HFFc6 (cell line): ENCODE measurements at regions not wholly inside any gene's neighbourhood (a gene's known extent, or its start where the extent isn't known, plus 50 kb on each side); places are given as distances from the start of the nearest gene placed in this dataset.

ENCODE experiments used
- DNase-seq: peaks from one replicate; pipeline ENCODE4 v3.0.0-alpha.2; 2018
- H3K27ac Mint-ChIP-seq: 2 replicates; pipeline ENCODE4 v1.8.0; 2020; ENCODE audit warnings: mild to moderate bottlenecking, mixed read lengths
- H3K27me3 Mint-ChIP-seq: 2 replicates; pipeline ENCODE4 v1.8.0; 2021; ENCODE audit warnings: mild to moderate bottlenecking, moderate library complexity, mixed read lengths; ENCODE audit not compliant: insufficient read depth
- H3K36me3 Mint-ChIP-seq: 2 replicates; pipeline ENCODE4 v1.8.0; 2021; ENCODE audit warnings: low read depth, mixed read lengths
- H3K4me1 Mint-ChIP-seq: 2 replicates; pipeline ENCODE4 v1.8.0; 2020; ENCODE audit warnings: low read depth, mixed read lengths
- H3K4me3 Mint-ChIP-seq: 2 replicates; pipeline ENCODE4 v1.8.0; 2020; ENCODE audit warnings: mild to moderate bottlenecking, moderate library complexity, mixed read lengths
- H3K9me3 Mint-ChIP-seq: 2 replicates; pipeline ENCODE4 v1.8.0; 2020; ENCODE audit warnings: mild to moderate bottlenecking, mixed read lengths
- TF ChIP-seq, protein P1 (sequence below): fragments of 200-600 bp; sonication (generic); IDR thresholded peaks from 2 replicates; pipeline ENCODE4 v1.5.0; 2021; ENCODE audit warnings: antibody characterized with exemption, mild to moderate bottlenecking

DNA sequence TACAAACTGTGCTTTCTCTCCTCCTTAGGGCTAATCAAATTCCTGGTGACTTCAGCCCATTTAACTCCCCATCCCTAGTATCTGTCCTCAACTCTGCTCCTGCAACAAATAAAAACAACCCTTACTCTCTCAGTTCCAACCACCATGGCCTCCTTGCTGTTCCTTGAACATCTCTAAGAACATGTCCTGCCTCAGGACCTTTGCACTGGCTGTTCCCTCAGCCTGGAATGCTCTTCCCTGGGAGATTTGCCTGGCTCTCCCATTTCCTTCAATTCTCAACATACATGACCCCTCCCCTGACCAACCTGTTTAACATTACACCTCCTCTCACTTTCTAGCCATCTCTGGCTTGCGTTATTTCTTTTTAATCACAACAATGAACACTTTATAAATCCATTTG, 170.5 kb downstream of the PTPN11 start:
- H3K4me1 Mint-ChIP-seq: no peaks in the 10 kb centered on the region
- H3K36me3 Mint-ChIP-seq: no peaks in the 10 kb centered on the region
- TF ChIP-seq, protein P1, sequence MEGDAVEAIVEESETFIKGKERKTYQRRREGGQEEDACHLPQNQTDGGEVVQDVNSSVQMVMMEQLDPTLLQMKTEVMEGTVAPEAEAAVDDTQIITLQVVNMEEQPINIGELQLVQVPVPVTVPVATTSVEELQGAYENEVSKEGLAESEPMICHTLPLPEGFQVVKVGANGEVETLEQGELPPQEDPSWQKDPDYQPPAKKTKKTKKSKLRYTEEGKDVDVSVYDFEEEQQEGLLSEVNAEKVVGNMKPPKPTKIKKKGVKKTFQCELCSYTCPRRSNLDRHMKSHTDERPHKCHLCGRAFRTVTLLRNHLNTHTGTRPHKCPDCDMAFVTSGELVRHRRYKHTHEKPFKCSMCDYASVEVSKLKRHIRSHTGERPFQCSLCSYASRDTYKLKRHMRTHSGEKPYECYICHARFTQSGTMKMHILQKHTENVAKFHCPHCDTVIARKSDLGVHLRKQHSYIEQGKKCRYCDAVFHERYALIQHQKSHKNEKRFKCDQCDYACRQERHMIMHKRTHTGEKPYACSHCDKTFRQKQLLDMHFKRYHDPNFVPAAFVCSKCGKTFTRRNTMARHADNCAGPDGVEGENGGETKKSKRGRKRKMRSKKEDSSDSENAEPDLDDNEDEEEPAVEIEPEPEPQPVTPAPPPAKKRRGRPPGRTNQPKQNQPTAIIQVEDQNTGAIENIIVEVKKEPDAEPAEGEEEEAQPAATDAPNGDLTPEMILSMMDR: no peak
- peaks cover 4% of the 10 kb centered on the region for H3K9me3 Mint-ChIP-seq
- H3K27ac Mint-ChIP-seq: no peak overlapping the region
- no peak overlapping the region for H3K4me3 Mint-ChIP-seq
- no peaks in the 10 kb centered on the region; the same call in 1 of the 2 replicates for H3K27me3 Mint-ChIP-seq
- no peak for DNase-seq

DNA sequence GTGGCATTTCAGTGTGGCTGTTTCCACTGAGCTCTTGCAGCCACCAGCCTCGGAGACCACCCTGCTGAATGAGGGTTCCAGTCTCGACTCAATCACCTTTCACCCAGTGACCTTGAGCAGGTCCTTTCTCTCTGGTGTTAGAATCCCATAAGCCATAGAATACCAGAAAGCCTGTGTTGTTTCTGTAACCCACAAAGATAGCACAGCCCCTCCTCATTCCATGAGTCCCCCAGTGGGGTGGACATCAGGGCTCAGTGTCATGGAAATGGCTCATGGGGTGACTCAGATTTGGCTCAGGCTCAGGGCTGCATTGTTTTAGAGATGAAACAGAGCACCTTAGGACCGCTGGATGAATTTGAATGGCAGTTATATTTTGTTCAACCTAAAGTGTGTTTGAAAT, 171.5 kb downstream of the PTPN11 start:
- Mint-ChIP-seq H3K9me3 (peaks cover 4% of the 10 kb centered on the region; the same call in 1 of the 2 replicates), H3K27me3 (no peaks in the 10 kb centered on the region; the same call in 1 of the 2 replicates), H3K4me3 (no peak overlapping the region), H3K36me3 (no peaks in the 10 kb centered on the region), H3K4me1 (no peaks in the 10 kb centered on the region), H3K27ac (no peak overlapping the region)
- TF ChIP-seq, protein P1: no peak
- DNase-seq: no peak

DNA sequence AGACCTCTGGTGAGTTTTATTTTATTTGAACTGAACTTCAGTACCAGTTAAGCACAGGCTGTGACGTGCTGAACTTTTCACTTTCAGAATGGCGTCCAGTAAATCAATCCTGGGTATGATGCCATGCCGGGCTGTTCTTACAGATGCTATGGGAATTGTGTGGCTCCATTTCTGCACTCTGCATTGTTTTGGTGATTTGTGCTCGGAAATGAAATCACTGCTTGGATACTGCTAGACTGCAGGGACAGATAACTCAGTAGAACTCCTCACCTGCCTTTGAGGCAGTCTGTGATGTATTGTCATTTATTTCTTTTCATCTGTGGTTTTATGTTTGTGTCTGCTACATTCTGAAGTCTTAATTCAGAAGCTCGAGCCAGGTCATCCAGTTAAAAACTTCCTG, 172.7 kb downstream of the PTPN11 start:
- no peak overlapping the region for H3K4me3 Mint-ChIP-seq
- no peak for DNase-seq
- H3K36me3 Mint-ChIP-seq: no peaks in the 10 kb centered on the region
- TF ChIP-seq, protein P1: no peak
- 0 out of 2 replicates have a peak, but pooled peaks cover 2% of the 10 kb centered on the region for H3K27me3 Mint-ChIP-seq
- H3K4me1 Mint-ChIP-seq: no peaks in the 10 kb centered on the region
- peaks cover 4% of the 10 kb centered on the region; the same call in 1 of the 2 replicates for H3K9me3 Mint-ChIP-seq
- H3K27ac Mint-ChIP-seq: no peak overlapping the region

DNA sequence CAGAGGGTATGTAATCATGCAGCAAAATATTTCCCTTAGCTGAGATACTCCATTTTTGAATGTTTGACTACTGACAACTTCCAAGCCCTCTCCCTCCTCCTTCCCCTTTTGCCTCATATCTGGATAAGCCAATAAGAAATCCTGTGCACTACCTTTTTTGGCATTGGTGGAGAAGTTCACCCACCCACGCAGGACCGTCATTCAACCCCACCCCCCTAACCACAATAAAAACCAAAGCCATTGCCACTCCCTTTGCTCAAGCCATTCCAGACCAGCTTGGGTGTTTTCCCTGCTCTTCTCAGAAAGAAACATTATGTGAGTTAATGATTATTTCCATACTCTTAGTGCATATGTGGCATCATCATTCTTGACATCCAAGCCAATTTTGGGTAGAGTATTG, 176.7 kb downstream of the PTPN11 start:
- H3K27me3 Mint-ChIP-seq: peaks cover 2% of the 10 kb centered on the region; the same call in 1 of the 2 replicates
- peaks cover 4% of the 10 kb centered on the region for H3K9me3 Mint-ChIP-seq
- TF ChIP-seq, protein P1: no peak
- no peaks in the 10 kb centered on the region for H3K4me1 Mint-ChIP-seq
- no peak overlapping the region for H3K4me3 Mint-ChIP-seq
- no peaks in the 10 kb centered on the region for H3K36me3 Mint-ChIP-seq
- no peak overlapping the region for H3K27ac Mint-ChIP-seq
- DNase-seq: no peak

DNA sequence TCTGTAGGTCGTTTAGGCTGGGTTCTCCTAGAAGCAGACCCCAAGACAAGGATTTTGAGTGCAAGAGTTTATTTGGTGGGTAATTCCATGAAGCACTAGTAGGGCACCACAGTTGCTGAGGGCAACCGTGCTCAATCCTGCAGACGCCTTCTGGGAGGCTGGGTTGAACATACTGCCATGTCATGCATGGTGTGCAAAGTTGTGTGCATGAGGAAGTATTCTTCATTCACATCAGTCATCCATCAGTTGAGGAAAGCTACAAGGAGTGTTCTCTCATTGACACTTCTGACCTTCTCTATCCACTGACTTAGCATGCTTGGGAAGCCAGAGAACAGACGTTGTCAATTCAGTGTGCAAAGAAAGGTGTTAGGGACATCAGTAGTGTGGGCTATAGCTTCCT, 179.2 kb downstream of the PTPN11 start:
- Mint-ChIP-seq H3K9me3 (peaks cover 4% of the 10 kb centered on the region), H3K27me3 (peaks cover 2% of the 10 kb centered on the region; the same call in 1 of the 2 replicates), H3K4me1 (no peaks in the 10 kb centered on the region), H3K36me3 (no peaks in the 10 kb centered on the region), H3K27ac (no peak overlapping the region), H3K4me3 (no peak overlapping the region)
- DNase-seq: no peak
- TF ChIP-seq, protein P1: no peak

DNA sequence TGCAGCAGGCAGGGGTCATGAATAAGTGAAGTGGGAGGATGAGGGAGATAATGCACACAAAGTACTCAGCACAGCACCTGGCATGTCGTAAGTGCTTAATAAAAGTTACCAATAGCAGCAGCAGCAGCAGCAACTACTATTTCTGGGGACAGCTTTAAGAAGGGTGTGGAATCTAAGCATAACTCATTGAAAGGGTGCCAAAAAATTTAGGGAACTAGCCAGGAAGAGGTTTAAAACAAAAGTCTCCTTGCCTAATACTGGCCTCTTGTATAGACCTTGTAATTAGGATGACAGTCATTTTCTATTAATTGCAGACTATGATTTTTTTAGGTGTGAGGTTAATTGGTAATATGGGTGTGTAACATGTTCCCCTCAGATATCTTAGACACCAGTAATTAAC, 179.9 kb downstream of the PTPN11 start:
- Mint-ChIP-seq H3K4me1 (no peaks in the 10 kb centered on the region), H3K36me3 (no peaks in the 10 kb centered on the region), H3K27me3 (peaks cover 2% of the 10 kb centered on the region; the same call in 1 of the 2 replicates), H3K4me3 (no peak overlapping the region), H3K9me3 (peaks cover 4% of the 10 kb centered on the region), H3K27ac (no peak overlapping the region)
- no peak for DNase-seq
- TF ChIP-seq, protein P1: no peak
